ENCODE measurements at regions not wholly inside any gene's neighbourhood (a gene's known extent, or its start where the extent isn't known, plus 50 kb on each side); places are given as distances from the start of the nearest gene placed in this dataset.

GRCh38 chr3:165133188-165133899, 55.0 kb upstream of the SI start:
- Histone ChIP-seq H3K9me3 (ENCODE audit: control insufficient read depth in 1 of 2, low read length in 2 of 2) (peaks cover 0 to 8% of the 10 kb centered on the region in 2 donors), H3K27me3 (ENCODE audit: control insufficient read depth in 1 of 2, insufficient read depth in 2 of 2, low read length in 2 of 2) (no peaks in the 10 kb centered on the region), H3K4me1 (ENCODE audit: control insufficient read depth in 1 of 2, insufficient read depth in 2 of 2, low read length in 2 of 2) (peaks cover 20 to 23% of the 10 kb centered on the region in 2 donors), H3K36me3 (ENCODE audit: control insufficient read depth in 1 of 2, insufficient read depth in 2 of 2, low read length in 2 of 2) (no peaks in the 10 kb centered on the region), H3K27ac (ENCODE audit: low read depth, low read length) (no peak overlapping the region), H3K4me3 (ENCODE audit: low read depth in 1 of 2, low read length in 2 of 2) (no peak overlapping the region), H3K9ac (ENCODE audit: low read depth in 1 of 2, low read length in 2 of 2) (peak overlapping the region in 1 of 2 donors; percentile 38)

DNA sequence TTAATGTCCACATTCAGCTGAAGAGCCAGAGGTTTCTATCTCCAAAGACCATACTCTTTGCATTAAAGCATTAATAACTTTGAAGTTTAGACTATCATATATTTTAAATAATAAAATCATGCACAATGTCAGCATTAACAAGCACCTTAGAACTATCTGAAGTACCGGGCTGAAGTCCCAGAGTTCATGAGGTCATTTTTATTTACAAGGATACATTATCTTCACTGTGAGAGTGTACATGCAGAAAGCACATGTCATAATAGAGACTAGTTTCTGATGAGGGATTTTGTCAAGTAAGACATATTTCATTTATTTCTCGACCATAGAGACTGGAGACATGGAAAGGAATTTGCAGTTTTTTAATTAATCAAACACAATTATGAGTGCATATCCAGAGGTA, 52.4 kb upstream of the SI start:
- H3K4me3 ChIP-seq (ENCODE audit: low read depth in 1 of 2, low read length in 2 of 2) = no peak overlapping the region
- no peak overlapping the region for H3K9ac ChIP-seq (ENCODE audit: low read depth in 1 of 2, low read length in 2 of 2)
- no peaks in the 10 kb centered on the region for H3K36me3 ChIP-seq (ENCODE audit: control insufficient read depth in 1 of 2, insufficient read depth in 2 of 2, low read length in 2 of 2)
- H3K4me1 ChIP-seq (ENCODE audit: control insufficient read depth in 1 of 2, insufficient read depth in 2 of 2, low read length in 2 of 2) = peaks cover 22 to 23% of the 10 kb centered on the region in 2 donors
- peaks cover 0 to 8% of the 10 kb centered on the region in 2 donors for H3K9me3 ChIP-seq (ENCODE audit: control insufficient read depth in 1 of 2, low read length in 2 of 2)
- no peaks in the 10 kb centered on the region for H3K27me3 ChIP-seq (ENCODE audit: control insufficient read depth in 1 of 2, insufficient read depth in 2 of 2, low read length in 2 of 2)
- no peak overlapping the region for H3K27ac ChIP-seq (ENCODE audit: low read depth, low read length)

GRCh38 chr3:165128544-165128943, 50.2 kb upstream of the SI start:
- H3K27ac ChIP-seq (ENCODE audit: low read depth, low read length) = no peak overlapping the region
- no peak overlapping the region for H3K4me3 ChIP-seq (ENCODE audit: low read depth in 1 of 2, low read length in 2 of 2)
- no peaks in the 10 kb centered on the region for H3K9me3 ChIP-seq (ENCODE audit: control insufficient read depth in 1 of 2, low read length in 2 of 2)
- peaks cover 21 to 23% of the 10 kb centered on the region in 2 donors for H3K4me1 ChIP-seq (ENCODE audit: control insufficient read depth in 1 of 2, insufficient read depth in 2 of 2, low read length in 2 of 2)
- H3K36me3 ChIP-seq (ENCODE audit: control insufficient read depth in 1 of 2, insufficient read depth in 2 of 2, low read length in 2 of 2) = no peaks in the 10 kb centered on the region
- no peak overlapping the region for H3K9ac ChIP-seq (ENCODE audit: low read depth in 1 of 2, low read length in 2 of 2)
- no peaks in the 10 kb centered on the region for H3K27me3 ChIP-seq (ENCODE audit: control insufficient read depth in 1 of 2, insufficient read depth in 2 of 2, low read length in 2 of 2)

All from duodenal mucosa (tissue), 2 donors.